SK-MEL-5 (cell line): ENCODE measurements at regions not wholly inside any gene's neighbourhood (a gene's known extent, or its start where the extent isn't known, plus 50 kb on each side); places are given as distances from the start of the nearest gene placed in this dataset.
"Not testable (repeated sequence)": the region's sequence is repeated elsewhere in the genome, so short reads cannot be mapped to it uniquely, and the experiment has no call there.

ENCODE experiments used
- DNase-seq: peaks from one replicate; pipeline ENCODE4 v3.0.0-alpha.2; 2016; ENCODE audit warnings: low read depth, low spot score
- in situ Hi-C: cut with HindIII; loops from 2 replicates; pipeline ENCODE4 v1.10.0; 2016; ENCODE audit warnings: low sequenced_read_pairs, high pct_unique_total_duplicates, low pct_unique_long_range_greater_than_20kb

- in situ Hi-C loops, result no loop called here
- peak; percentile 63 for DNase-seq
Observed at GRCh38 chr6:81589465-81590313, 162.8 kb downstream of the TENT5A start.

- DNase-seq, in situ Hi-C loops: not testable (repeated sequence)
Observed at GRCh38 chr6:81585686-81586085, 166.8 kb downstream of the TENT5A start.

- DNase-seq, in situ Hi-C loops: not testable (repeated sequence)
Observed at GRCh38 chr6:81584156-81584555, 168.3 kb downstream of the TENT5A start.

- DNase-seq, result no peak
- in situ Hi-C loops, result no loop called here
Observed at GRCh38 chr6:81575442-81575841, 177.0 kb downstream of the TENT5A start.

GRCh38 chr6:81572020-81572419 is 180.5 kb downstream of the TENT5A start:
- no peak for DNase-seq
- in situ Hi-C loops, result no loop called here

- DNase-seq, result no peak
- in situ Hi-C loops, result no loop called here
Observed at GRCh38 chr6:81570681-81571080, 181.8 kb downstream of the TENT5A start.

GRCh38 chr6:81568973-81569372 is 183.5 kb downstream of the TENT5A start:
- no peak for DNase-seq
- in situ Hi-C loops, result no loop called here

GRCh38 chr6:81565071-81565470 is 187.4 kb downstream of the TENT5A start:
- in situ Hi-C loops, result no loop called here
- no peak for DNase-seq

GRCh38 chr6:81564470-81565068 is 187.9 kb downstream of the TENT5A start:
- in situ Hi-C loops, result no loop called here
- no peak for DNase-seq

GRCh38 chr6:81562169-81562568 is 190.3 kb downstream of the TENT5A start:
- in situ Hi-C loops, result no loop called here
- no peak for DNase-seq

- in situ Hi-C loops, result no loop called here
- no peak for DNase-seq
Observed at GRCh38 chr6:81561731-81562130, 190.8 kb downstream of the TENT5A start.

- in situ Hi-C loops, result no loop called here
- no peak for DNase-seq
Observed at GRCh38 chr6:81561071-81561564, 191.4 kb downstream of the TENT5A start.

GRCh38 chr6:81557811-81558210 is 194.7 kb downstream of the TENT5A start:
- in situ Hi-C loops, result no loop called here
- DNase-seq, result no peak

GRCh38 chr6:81556551-81556950 is 195.9 kb downstream of the TENT5A start:
- in situ Hi-C loops, result no loop called here
- DNase-seq, result no peak

- in situ Hi-C loops, result no loop called here
- no peak for DNase-seq
Observed at GRCh38 chr6:81553216-81553615, 199.3 kb downstream of the TENT5A start.

GRCh38 chr6:81552644-81553043 is 199.8 kb downstream of the TENT5A start:
- in situ Hi-C loops, result no loop called here
- DNase-seq, result no peak

GRCh38 chr6:81547149-81547548 is 205.3 kb downstream of the TENT5A start:
- in situ Hi-C loops, result no loop called here
- DNase-seq, result no peak

GRCh38 chr6:81534934-81535465 is 217.5 kb downstream of the TENT5A start:
- DNase-seq, result no peak
- in situ Hi-C loops, result no loop called here
